Spleen (tissue), 11 donors: ENCODE measurements at regions not wholly inside any gene's neighbourhood (a gene's known extent, or its start where the extent isn't known, plus 50 kb on each side); places are given as distances from the start of the nearest gene placed in this dataset.

Experiments
- DNase-seq: peaks from one replicate; pipeline ENCODE4 v3.0.0-alpha.2; 2020
- H3K27ac ChIP-seq, 8 donors: fragments of 200-600 bp; sonication (generic) in 7 of 8; 1 replicate in 4 of 8; 2 replicates in 4 of 8; pipeline versions ENCODE4 v1.5.0 to v1.8.0; 2016 to 2021; ENCODE audit warnings: inconsistent platforms in 4 of 8, mild to moderate bottlenecking in 4 of 8, moderate library complexity in 1 of 8
- H3K27me3 ChIP-seq, 7 donors: fragments of 200-600 bp; sonication (generic) in 6 of 7; replicated peaks in 1 of 7; 1 replicate in 4 of 7; 2 replicates in 3 of 7; pipeline versions ENCODE4 v1.5.0 to v1.8.0; 2016 to 2021; ENCODE audit warnings: inconsistent platforms in 3 of 7, mild to moderate bottlenecking in 1 of 7
- H3K36me3 ChIP-seq, 6 donors: fragments of 200-600 bp; sonication (generic) in 5 of 6; 1 replicate in 4 of 6; 2 replicates in 2 of 6; pipeline versions ENCODE4 v1.5.0 to v1.8.0; 2016 to 2021; ENCODE audit warnings: inconsistent platforms in 2 of 6
- H3K4me1 ChIP-seq, 6 donors: fragments of 200-600 bp; sonication (generic) in 5 of 6; 1 replicate in 3 of 6; 2 replicates in 3 of 6; pipeline versions ENCODE4 v1.5.0 to v1.8.0; 2016 to 2021; ENCODE audit warnings: inconsistent platforms in 3 of 6
- H3K4me3 ChIP-seq, 8 donors: fragments of 200-600 bp; sonication (generic) in 7 of 8; 1 replicate in 4 of 8; 2 replicates in 4 of 8; pipeline versions ENCODE4 v1.5.0 to v1.8.0; 2016 to 2021; ENCODE audit warnings: inconsistent platforms in 4 of 8, mild to moderate bottlenecking in 4 of 8, moderate library complexity in 2 of 8
- H3K9me3 ChIP-seq, 8 donors: fragments of 200-600 bp; sonication (generic) in 7 of 8; 1 replicate in 4 of 8; 2 replicates in 4 of 8; pipeline versions ENCODE4 v1.5.0 to v1.8.0; 2016 to 2021; ENCODE audit warnings: inconsistent platforms in 4 of 8
- CTCF ChIP-seq, 11 experiments: fragments of 200-600 bp in 7 of 11; fragments of 450-650 bp in 4 of 11; sonication (generic) in 4 of 11; IDR thresholded peaks in 8 of 11; conservative IDR thresholded peaks in 3 of 11; 1 replicate in 7 of 11; 2 replicates in 4 of 11; pipeline versions ENCODE4 v1.4.0 to v1.8.0; 2016 to 2021; ENCODE audit warnings: antibody characterized with exemption in 11 of 11, inconsistent platforms in 4 of 11, mild to moderate bottlenecking in 1 of 11
- POLR2A ChIP-seq, 3 donors: fragments of 450-650 bp; IDR thresholded peaks; one replicate each; pipeline ENCODE4 v1.5.1; 2017; ENCODE audit warnings: antibody characterized with exemption in 3 of 3, mild to moderate bottlenecking in 1 of 3
- POLR2AphosphoS5 ChIP-seq, 3 donors: sonication (generic); formaldehyde crosslinking; IDR thresholded peaks; one replicate each; pipeline ENCODE4 v1.5.1; 2017; ENCODE audit warnings: antibody characterized with exemption in 3 of 3
- WGBS, 5 donors: extraction: QIAGEN DNeasy Blood & Tissue Kit in 3 of 5; methylation state at CpG; one replicate each; pipeline versions ENCODE4 v1.1.5 to v1.1.7; 2013 to 2018; 5-methylcytosine and 5-hydroxymethylcytosine counted together
- intact Hi-C: fragments of 100-400 bp; cut with DNase I; formaldehyde crosslinking; loops from one replicate; pipeline ENCODE4 v1.15.0; 2023; ENCODE audit warnings: low total_unique reads
- donor health status: healthy with polysubstance abuse.
- donor health status: DM: no; HTN: no; CAD: no; lungs with moderate emphysema.
- donor health status: DM: no; HTN: no; CAD: no.
- donor health status: Bipolar disorder and iron deficiency.
- donor health status: healthy.
- donor health status: DM: no; HTN: no; CAD: no.
- donor health status: DM: yes; HTN: yes; CAD: no.

- WGBS, 5 donors = 75 to 88% (median 80%) methylated on average over 3 of the region's 3 CpGs
- H3K27me3 ChIP-seq = no peaks in the 10 kb centered on the region
- TF ChIP-seq POLR2AphosphoS5 (IDR thresholded peaks at IDR 0.05) (no peak), CTCF (IDR thresholded peaks at IDR 0.05 in 8 of 11, conservative IDR thresholded peaks at IDR 0.05 in 3 of 11) (no peak), POLR2A (IDR thresholded peaks at IDR 0.05) (no peak)
- H3K36me3 ChIP-seq = peaks cover 0 to 52% (median 0%) of the 10 kb centered on the region in 6 donors
- intact Hi-C loops = no loop called here
- no peaks in the 10 kb centered on the region for H3K9me3 ChIP-seq
- H3K27ac ChIP-seq = peak overlapping the region in 2 of 8 donors; percentile 4 to 5
- no peak for DNase-seq
- no peak overlapping the region for H3K4me3 ChIP-seq
- peaks cover 0 to 66% (median 21%) of the 10 kb centered on the region in 6 donors for H3K4me1 ChIP-seq
Observed at GRCh38 chr2:196224756-196225155, 53.4 kb upstream of the STK17B start.

- intact Hi-C loops = no loop called here
- no peak overlapping the region for H3K4me3 ChIP-seq
- WGBS, 5 donors = 44 to 73% (median 58%) methylated on average over 1 of the region's 1 CpG
Observed at GRCh38 chr2:196225213-196225612, 53.8 kb upstream of the STK17B start.

GRCh38 chr2:196226058-196226706 lies 54.8 kb upstream of the STK17B start:
- DNase-seq = no peak
- H3K9me3 ChIP-seq = no peaks in the 10 kb centered on the region
- no peaks in the 10 kb centered on the region for H3K27me3 ChIP-seq
- peak overlapping the region in 3 of 8 donors; percentile 0 to 55 (median 22) for H3K27ac ChIP-seq
- H3K4me1 ChIP-seq = peaks cover 0 to 65% (median 21%) of the 10 kb centered on the region in 6 donors
- H3K36me3 ChIP-seq = peaks cover 0 to 38% (median 0%) of the 10 kb centered on the region in 6 donors
- TF ChIP-seq POLR2AphosphoS5 (IDR thresholded peaks at IDR 0.05) (no peak), POLR2A (IDR thresholded peaks at IDR 0.05) (no peak), CTCF (IDR thresholded peaks at IDR 0.05 in 8 of 11, conservative IDR thresholded peaks at IDR 0.05 in 3 of 11) (no peak)
- no peak overlapping the region for H3K4me3 ChIP-seq
- intact Hi-C loops = no loop called here

More at GRCh38 chr2:196225213-196225612, 53.8 kb upstream of the STK17B start:
- no peak for DNase-seq
- peaks cover 0 to 48% (median 0%) of the 10 kb centered on the region in 6 donors for H3K36me3 ChIP-seq
- no peaks in the 10 kb centered on the region for H3K27me3 ChIP-seq
- H3K27ac ChIP-seq = peak overlapping the region in 1 of 8 donors; percentile 4
- H3K9me3 ChIP-seq = no peaks in the 10 kb centered on the region
- no peak for TF ChIP-seq CTCF (IDR thresholded peaks at IDR 0.05 in 8 of 11, conservative IDR thresholded peaks at IDR 0.05 in 3 of 11)
- H3K4me1 ChIP-seq = peaks cover 0 to 66% (median 21%) of the 10 kb centered on the region in 6 donors

GRCh38 chr2:196226707-196227065 lies 55.3 kb upstream of the STK17B start:
- peaks cover 0 to 35% (median 0%) of the 10 kb centered on the region in 6 donors for H3K36me3 ChIP-seq
- WGBS, 5 donors = 75 to 91% (median 87%) methylated on average over 1 of the region's 1 CpG

More at GRCh38 chr2:196226707-196227065, 55.3 kb upstream of the STK17B start:
- DNase-seq = no peak
- no peak for TF ChIP-seq POLR2A (IDR thresholded peaks at IDR 0.05)
- no peak for TF ChIP-seq POLR2AphosphoS5 (IDR thresholded peaks at IDR 0.05)
- no peak for TF ChIP-seq CTCF (IDR thresholded peaks at IDR 0.05 in 8 of 11, conservative IDR thresholded peaks at IDR 0.05 in 3 of 11)
- intact Hi-C loops = no loop called here
- Histone ChIP-seq H3K9me3 (no peaks in the 10 kb centered on the region), H3K27ac (peak overlapping the region in 4 of 8 donors; percentile 0 to 55 (median 12)), H3K4me3 (no peak overlapping the region), H3K27me3 (no peaks in the 10 kb centered on the region), H3K4me1 (peaks cover 0 to 70% (median 21%) of the 10 kb centered on the region in 6 donors)
